DOHH2 (cell line): ENCODE measurements at regions not wholly inside any gene's neighbourhood (a gene's known extent, or its start where the extent isn't known, plus 50 kb on each side); places are given as distances from the start of the nearest gene placed in this dataset.

Experiments used
- H3F3A ChIP-seq: fragments of 200-600 bp; sonication (generic), shearing (Covaris generic); 2 replicates; pipeline ENCODE4 v1.6.0; 2016; ENCODE audit warnings: antibody characterized with exemption, mild to moderate bottlenecking; ENCODE audit not compliant: control insufficient read depth, insufficient read depth
- H3K27ac ChIP-seq: fragments of 200-600 bp; sonication (generic); 2 replicates; pipeline ENCODE4 v1.5.1; 2014; ENCODE audit warnings: low read depth, mild to moderate bottlenecking, low read length, moderate library complexity
- H3K27me3 ChIP-seq: fragments of 200-600 bp; sonication (generic); 2 replicates; pipeline ENCODE4 v1.6.1; 2014; ENCODE audit warnings: mild to moderate bottlenecking, low read length, mixed read lengths; ENCODE audit not compliant: control insufficient read depth
- H3K36me3 ChIP-seq: fragments of 200-600 bp; sonication (generic); 2 replicates; pipeline ENCODE4 v1.6.1; 2014; ENCODE audit warnings: mild to moderate bottlenecking, low read length, moderate library complexity, mixed read lengths; ENCODE audit not compliant: control insufficient read depth
- H3K4me1 ChIP-seq: fragments of 200-600 bp; sonication (generic); 2 replicates; pipeline ENCODE4 v1.6.1; 2014; ENCODE audit warnings: mild to moderate bottlenecking, low read length, mixed read lengths; ENCODE audit not compliant: control insufficient read depth
- H3K4me2 ChIP-seq: fragments of 200-600 bp; sonication (generic); 2 replicates; pipeline ENCODE4 v1.6.0; 2014; ENCODE audit warnings: mild to moderate bottlenecking, low read length, moderate library complexity
- H3K4me3 ChIP-seq: fragments of 200-600 bp; sonication (generic); 2 replicates; pipeline ENCODE4 v1.5.1; 2014; ENCODE audit warnings: mild to moderate bottlenecking, low read length, mixed read lengths
- H3K79me2 ChIP-seq: fragments of 200-600 bp; sonication (generic); 2 replicates; pipeline ENCODE4 v1.6.1; 2014; ENCODE audit warnings: mild to moderate bottlenecking, low read length, mixed read lengths; ENCODE audit not compliant: control insufficient read depth
- H3K9me2 ChIP-seq: fragments of 200-600 bp; sonication (generic); replicated peaks from 2 replicates; pipeline ENCODE4 v1.6.1; 2014; ENCODE audit warnings: mild to moderate bottlenecking, low read length, mixed read lengths; ENCODE audit not compliant: control insufficient read depth
- H3K9me3 ChIP-seq: fragments of 200-600 bp; sonication (generic); 2 replicates; pipeline ENCODE4 v1.6.1; 2014; ENCODE audit warnings: antibody characterized with exemption, low read length, mixed read lengths; ENCODE audit not compliant: control insufficient read depth, insufficient read depth
- H4K20me1 ChIP-seq: fragments of 200-600 bp; sonication (generic); 2 replicates; pipeline ENCODE4 v1.6.0; 2014; ENCODE audit warnings: low read depth, mild to moderate bottlenecking, antibody characterized with exemption, low read length, moderate library complexity; ENCODE audit not compliant: control insufficient read depth, insufficient read depth
- EZH2phosphoT487 ChIP-seq: fragments of 200-600 bp; sonication (generic); IDR thresholded peaks from 2 replicates; pipeline ENCODE4 v1.6.1; 2017; ENCODE audit warnings: borderline replicate concordance, mild to moderate bottlenecking, antibody characterized with exemption, low read length, moderate library complexity, mixed read lengths
- TF ChIP-seq, protein P1 (sequence below): fragments of 200-600 bp; sonication (generic); IDR thresholded peaks from one replicate; pipeline ENCODE4 v1.5.1; 2014; ENCODE audit warnings: antibody characterized with exemption, mild to moderate bottlenecking, low read depth, low read length; ENCODE audit not compliant: poor library complexity, severe bottlenecking

DNA sequence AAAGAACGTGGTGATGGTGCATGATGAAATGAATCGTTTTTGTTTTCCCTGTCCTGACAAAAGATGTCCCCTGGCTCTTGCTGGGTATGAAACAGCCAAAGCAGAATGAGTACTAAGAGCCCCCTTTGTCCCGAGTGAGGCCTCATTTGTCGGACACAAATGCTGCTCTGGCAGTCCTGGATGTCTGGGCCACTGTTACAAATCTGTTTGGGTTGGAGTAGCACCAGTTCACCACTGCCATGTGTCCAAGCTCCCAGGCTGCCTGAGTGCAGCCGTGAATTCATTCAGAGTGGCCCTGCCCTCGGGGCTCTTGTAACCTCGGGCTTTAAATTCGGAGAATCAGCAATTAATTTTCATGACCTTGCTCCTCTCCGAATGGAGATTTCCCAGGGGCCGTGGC, 182.4 kb downstream of the NUFIP1 start:
- H3K79me2 ChIP-seq: no peaks in the 10 kb centered on the region
- no peak overlapping the region for H3K4me2 ChIP-seq
- TF ChIP-seq, protein P1, sequence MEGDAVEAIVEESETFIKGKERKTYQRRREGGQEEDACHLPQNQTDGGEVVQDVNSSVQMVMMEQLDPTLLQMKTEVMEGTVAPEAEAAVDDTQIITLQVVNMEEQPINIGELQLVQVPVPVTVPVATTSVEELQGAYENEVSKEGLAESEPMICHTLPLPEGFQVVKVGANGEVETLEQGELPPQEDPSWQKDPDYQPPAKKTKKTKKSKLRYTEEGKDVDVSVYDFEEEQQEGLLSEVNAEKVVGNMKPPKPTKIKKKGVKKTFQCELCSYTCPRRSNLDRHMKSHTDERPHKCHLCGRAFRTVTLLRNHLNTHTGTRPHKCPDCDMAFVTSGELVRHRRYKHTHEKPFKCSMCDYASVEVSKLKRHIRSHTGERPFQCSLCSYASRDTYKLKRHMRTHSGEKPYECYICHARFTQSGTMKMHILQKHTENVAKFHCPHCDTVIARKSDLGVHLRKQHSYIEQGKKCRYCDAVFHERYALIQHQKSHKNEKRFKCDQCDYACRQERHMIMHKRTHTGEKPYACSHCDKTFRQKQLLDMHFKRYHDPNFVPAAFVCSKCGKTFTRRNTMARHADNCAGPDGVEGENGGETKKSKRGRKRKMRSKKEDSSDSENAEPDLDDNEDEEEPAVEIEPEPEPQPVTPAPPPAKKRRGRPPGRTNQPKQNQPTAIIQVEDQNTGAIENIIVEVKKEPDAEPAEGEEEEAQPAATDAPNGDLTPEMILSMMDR: no peak
- TF ChIP-seq EZH2phosphoT487: no peak
- no peaks in the 10 kb centered on the region for H4K20me1 ChIP-seq
- no peaks in the 10 kb centered on the region for H3K9me3 ChIP-seq
- H3K4me1 ChIP-seq: no peaks in the 10 kb centered on the region
- no peaks in the 10 kb centered on the region for H3K27me3 ChIP-seq
- H3K36me3 ChIP-seq: no peaks in the 10 kb centered on the region
- H3K9me2 ChIP-seq: no peaks in the 10 kb centered on the region
- H3F3A ChIP-seq: no peaks in the 10 kb centered on the region
- H3K27ac ChIP-seq: no peak overlapping the region
- H3K4me3 ChIP-seq: no peak overlapping the region

DNA sequence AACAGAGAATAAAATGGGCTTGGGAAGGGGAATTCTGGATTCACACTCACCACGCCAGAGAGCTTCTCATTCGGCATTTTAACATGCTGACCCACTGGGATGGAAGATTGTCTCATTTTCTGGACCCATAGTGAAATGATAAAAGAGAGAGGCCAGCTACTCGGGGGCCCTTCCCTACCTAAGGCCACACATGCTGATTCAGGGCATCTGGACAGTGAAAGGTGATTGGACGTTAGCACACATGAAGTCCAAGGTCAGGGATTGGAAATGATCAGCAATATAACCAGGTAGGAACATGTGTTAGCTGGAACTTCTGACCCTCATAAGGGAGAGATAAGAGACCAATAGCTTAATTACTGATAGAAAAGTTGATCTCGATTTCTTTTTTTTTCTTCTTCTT, 183.7 kb downstream of the NUFIP1 start:
- Histone ChIP-seq H3F3A (no peaks in the 10 kb centered on the region), H3K79me2 (no peaks in the 10 kb centered on the region), H3K27ac (no peak overlapping the region), H3K27me3 (no peaks in the 10 kb centered on the region), H3K36me3 (no peaks in the 10 kb centered on the region), H3K4me3 (no peak overlapping the region), H4K20me1 (no peaks in the 10 kb centered on the region), H3K4me2 (no peak overlapping the region), H3K9me2 (no peaks in the 10 kb centered on the region), H3K9me3 (no peaks in the 10 kb centered on the region), H3K4me1 (no peaks in the 10 kb centered on the region)
- TF ChIP-seq EZH2phosphoT487: no peak
- TF ChIP-seq, protein P1: no peak

DNA sequence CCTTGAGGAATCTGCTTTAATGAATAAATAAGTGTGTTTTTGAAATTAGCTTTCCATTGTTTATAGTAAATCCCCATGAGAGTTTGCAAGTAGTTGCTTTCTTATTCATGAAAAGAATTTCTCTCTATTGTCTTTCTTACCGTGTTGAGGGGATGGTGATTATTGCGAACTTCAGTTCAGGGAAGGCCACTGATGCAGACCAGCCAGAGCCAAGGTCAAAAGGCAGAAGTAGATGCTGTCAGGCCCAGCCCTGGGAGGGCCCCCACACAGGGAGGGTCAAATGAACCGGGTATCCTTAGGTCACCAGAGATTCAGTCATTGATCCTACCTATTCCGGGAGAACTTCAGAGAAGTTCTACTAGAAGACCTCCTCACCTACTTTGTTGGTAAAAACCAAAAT, 185.9 kb downstream of the NUFIP1 start:
- H3K27ac ChIP-seq: no peak overlapping the region
- H3K36me3 ChIP-seq: no peaks in the 10 kb centered on the region
- H3K9me3 ChIP-seq: no peaks in the 10 kb centered on the region
- H3K27me3 ChIP-seq: no peaks in the 10 kb centered on the region
- no peaks in the 10 kb centered on the region for H4K20me1 ChIP-seq
- no peak for TF ChIP-seq EZH2phosphoT487
- TF ChIP-seq, protein P1: no peak
- no peaks in the 10 kb centered on the region for H3K4me1 ChIP-seq
- no peak overlapping the region for H3K4me2 ChIP-seq
- H3K9me2 ChIP-seq: no peaks in the 10 kb centered on the region
- H3K79me2 ChIP-seq: no peaks in the 10 kb centered on the region
- H3F3A ChIP-seq: no peaks in the 10 kb centered on the region
- no peak overlapping the region for H3K4me3 ChIP-seq

DNA sequence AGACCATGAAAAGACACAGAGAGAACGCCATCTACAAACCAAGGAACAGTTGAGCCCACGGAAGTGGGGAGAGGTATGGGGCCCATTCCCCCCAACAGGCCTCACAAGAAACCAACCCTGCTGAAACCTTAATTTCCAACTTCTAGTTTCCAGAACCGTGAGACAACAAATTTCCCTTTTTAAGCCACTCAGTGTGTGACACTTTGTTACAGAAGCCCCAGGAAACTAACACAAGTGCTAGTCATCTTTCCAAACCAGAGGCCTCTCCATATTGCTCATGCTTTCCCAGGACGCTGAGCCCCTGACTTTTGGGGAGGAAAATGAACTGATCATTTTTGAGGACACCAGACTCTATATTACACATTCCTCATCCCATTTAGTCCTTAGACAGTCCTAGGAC, 186.8 kb downstream of the NUFIP1 start:
- H3K27ac ChIP-seq: no peak overlapping the region
- no peak overlapping the region for H3K4me2 ChIP-seq

More for the DNA sequence above, 186.8 kb downstream of the NUFIP1 start:
- H3K9me2 ChIP-seq: no peaks in the 10 kb centered on the region
- H3K4me3 ChIP-seq: no peak overlapping the region
- no peaks in the 10 kb centered on the region for H4K20me1 ChIP-seq
- H3K36me3 ChIP-seq: no peaks in the 10 kb centered on the region
- no peaks in the 10 kb centered on the region for H3K79me2 ChIP-seq
- H3K9me3 ChIP-seq: no peaks in the 10 kb centered on the region
- TF ChIP-seq, protein P1: no peak
- TF ChIP-seq EZH2phosphoT487: no peak
- H3F3A ChIP-seq: no peaks in the 10 kb centered on the region
- no peaks in the 10 kb centered on the region for H3K27me3 ChIP-seq
- H3K4me1 ChIP-seq: no peaks in the 10 kb centered on the region
